HG03097 (cell line): ENCODE measurements at regions not wholly inside any gene's neighbourhood (a gene's known extent, or its start where the extent isn't known, plus 50 kb on each side); places are given as distances from the start of the nearest gene placed in this dataset.
"Not testable (repeated sequence)": the region's sequence is repeated elsewhere in the genome, so short reads cannot be mapped to it uniquely, and the experiment has no call there.

Experiments used
- ATAC-seq: cut with Tn5 transposase; IDR thresholded peaks from one replicate; pipeline ENCODE4 v1.9.1; 2021; ENCODE audit not compliant: unreplicated experiment, low FRiP score

DNA sequence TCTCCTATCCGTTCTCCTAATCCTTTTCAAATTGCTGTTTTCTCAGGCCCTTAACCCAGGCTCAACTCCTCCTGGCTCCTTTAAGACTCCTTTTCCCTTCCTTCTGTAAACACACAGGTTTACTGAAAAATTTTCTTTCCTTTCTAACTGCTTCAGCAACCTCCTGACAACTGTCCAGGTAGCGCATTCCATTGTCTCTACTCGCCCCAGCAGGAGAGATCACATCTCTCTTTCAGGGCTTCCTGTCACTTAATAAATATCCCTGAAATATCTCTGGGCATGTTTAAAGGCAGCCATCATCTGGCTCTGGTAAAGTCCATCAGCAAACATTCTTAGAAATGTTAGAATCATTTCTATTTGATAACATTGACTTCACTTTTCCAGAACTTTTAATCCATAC lies 211.2 kb upstream of the PTBP2 start:
- ATAC-seq: no peak

DNA sequence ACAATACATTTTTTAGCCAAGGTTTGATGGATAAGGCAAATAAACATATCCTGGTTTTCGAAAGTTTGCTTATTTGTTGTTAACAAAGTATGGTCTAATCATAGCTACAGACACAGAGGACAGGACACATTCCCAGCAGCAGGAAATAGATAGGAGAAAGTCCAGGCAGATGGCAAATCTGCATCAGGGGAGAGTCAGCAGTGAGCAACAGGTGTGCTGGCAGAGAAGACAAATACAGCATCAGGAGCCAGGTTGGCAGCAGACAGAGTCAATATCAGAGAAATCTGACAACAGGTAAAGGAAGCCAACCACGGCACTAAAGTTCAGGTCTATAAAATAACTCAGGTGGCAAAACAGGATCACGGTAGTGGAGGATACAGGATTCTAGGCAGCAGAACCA lies 210.7 kb upstream of the PTBP2 start:
- ATAC-seq: no peak

DNA sequence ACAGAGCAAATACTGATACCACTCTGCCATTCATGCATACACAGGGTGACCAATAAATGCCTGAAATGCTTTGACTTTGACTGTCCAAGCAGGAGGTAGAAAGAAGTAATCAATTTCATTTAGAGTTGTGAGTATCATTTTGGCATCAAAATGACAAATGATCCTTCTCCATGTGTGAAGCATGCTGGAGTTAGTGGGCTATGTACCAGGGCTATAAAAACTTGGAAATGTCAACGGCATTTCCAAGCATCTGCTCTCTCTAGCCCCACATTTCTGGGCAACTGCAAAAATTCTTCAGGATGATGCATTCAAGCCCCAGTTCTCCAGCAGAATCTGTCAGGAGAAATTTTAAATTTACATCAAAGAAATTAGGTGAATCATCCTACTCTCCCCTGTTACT lies 208.4 kb upstream of the PTBP2 start:
- ATAC-seq: no peak

DNA sequence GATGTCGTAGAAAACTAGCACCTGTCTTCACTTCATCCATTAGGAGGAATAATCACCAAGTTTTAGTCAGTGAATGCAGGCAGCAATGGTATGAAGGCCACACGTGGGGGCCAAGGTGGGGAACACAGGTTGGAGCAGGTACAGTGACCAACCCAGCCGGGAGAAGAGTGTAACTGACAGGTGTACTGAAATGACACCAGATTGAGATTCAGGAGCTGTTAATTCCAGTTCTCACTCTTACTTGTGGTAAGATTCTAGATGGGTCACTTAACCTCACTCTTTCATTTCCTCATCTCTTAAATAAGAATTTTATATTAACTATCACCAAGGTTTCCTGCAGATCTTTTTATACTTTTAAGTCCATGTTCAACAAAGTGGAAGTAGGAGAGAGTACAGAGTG lies 206.2 kb upstream of the PTBP2 start:
- peak; percentile 97 for ATAC-seq

DNA sequence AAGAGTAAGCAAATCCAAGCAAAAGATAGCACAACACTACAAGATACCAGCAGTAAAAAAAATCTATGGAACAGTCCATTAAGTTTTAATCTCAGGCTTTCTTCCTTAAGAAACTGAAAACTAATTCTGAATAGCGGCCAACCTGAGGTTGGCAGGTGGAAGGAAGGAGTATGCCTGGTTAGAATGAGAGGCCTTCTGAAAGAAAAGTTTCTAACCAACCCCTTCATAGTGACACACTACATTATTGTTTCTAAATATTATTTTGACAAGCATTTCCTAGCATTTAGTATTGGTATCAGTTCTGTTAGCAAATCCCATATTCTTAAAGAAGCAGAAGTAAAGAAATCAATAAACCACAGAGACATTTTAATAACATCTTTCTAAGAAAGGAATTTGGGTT lies 205.7 kb upstream of the PTBP2 start:
- peak; percentile 51 for ATAC-seq

DNA sequence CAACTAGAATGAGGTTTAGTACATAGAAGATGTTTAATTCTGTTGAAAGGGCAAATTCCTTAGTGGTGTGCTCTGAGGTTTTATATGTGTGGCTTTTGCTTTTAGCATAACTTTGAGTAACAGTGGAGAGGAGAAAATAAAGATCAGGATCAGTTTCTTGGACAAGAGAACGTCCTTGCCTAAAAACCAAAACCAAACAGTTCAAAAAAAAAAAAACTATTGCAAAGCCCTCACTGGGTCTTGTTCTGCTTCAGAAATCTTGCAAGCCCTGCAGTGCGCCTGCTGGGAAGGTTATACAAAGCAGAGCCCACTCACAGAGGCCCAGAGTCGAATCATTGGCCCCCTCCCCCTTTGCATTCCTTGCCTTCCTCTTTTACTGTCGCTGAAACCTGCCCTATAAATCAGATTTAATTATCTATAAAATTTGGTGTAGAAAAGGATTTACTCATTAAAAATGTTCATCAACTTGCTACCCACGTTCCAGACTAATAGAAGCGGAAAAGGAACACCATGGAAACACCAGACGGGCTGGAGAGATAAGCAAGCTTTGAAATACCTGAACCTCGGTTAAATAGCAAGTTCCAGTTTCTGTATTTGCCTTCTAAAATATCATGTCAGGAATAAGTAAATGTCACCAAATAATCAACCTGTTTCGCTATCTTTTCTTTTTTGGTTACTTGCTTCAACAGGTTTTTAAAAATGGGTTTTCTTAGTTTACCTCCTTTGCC lies 201.6 kb upstream of the PTBP2 start:
- no peak for ATAC-seq

DNA sequence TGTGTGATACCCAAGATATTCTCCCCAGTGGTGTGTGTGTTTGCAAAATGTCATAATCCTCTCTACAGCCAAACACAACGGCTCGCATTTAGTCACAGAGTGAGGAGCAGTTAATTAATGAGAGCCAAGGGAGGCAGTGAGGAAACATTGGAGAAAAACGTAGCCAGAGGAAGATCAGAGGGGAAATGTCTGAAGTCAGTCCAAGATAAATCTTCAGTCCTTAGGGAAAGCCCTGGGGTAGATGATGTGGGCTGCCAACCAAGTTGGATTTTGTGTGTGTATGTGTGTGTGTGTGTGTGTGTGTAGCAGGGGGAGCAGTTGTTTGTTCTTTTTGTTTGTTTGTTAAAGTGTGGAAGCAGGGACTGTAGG lies 201.0 kb upstream of the PTBP2 start:
- no peak for ATAC-seq

DNA sequence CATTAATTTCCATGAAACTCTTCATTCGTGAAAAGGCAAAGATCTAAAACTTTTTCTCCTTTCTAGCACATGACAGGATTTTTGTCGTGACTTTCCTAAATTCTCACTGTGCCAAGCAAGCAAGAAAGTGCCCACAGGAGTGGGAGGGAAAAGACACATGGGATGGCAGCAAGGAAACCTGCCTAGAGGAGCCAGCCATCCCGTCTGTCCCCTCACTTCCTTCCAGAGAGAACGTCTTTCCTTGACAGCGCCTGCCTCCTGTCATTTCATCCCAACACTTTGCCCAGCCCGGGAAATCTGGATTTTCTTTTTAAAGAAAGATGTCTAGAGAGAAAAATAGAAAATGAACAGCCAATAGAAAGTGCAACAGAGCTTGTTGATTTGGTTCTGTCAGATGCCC lies 200.6 kb upstream of the PTBP2 start:
- no peak for ATAC-seq

DNA sequence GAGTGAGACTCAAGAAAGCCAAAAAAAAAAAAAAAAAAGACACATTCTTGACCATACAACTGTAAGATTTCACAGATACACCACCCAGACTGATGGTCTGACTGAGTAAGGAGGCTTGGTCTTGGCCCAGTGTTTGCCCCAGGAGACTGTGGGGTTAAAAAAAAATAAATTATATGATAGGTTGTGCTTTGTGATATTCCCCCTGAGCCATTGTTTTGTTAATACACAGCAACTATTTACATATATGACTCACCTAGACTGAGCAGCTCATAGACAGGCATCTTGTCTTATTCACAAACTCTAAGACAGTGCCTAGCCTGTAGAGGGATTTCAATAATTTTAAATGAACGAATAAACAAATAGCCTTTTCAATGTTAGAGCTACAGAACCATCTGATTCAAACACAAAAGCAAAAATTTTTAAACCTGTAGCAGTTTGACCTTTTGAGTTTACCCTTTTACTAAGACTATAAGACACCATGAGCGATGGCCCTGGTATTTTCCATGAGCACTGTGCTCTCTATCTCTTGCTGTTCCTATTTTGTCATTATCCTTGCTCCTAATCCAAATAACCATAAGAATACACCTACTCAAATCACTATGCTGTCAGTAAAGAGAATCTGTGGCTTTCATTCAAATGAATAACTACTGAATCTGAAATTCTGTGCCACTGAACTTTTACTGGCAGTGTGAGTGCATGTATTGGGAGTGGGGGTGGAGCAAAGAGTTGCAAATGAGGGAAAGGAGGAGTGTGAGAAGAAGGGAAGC lies 199.4 kb upstream of the PTBP2 start:
- ATAC-seq: no peak

DNA sequence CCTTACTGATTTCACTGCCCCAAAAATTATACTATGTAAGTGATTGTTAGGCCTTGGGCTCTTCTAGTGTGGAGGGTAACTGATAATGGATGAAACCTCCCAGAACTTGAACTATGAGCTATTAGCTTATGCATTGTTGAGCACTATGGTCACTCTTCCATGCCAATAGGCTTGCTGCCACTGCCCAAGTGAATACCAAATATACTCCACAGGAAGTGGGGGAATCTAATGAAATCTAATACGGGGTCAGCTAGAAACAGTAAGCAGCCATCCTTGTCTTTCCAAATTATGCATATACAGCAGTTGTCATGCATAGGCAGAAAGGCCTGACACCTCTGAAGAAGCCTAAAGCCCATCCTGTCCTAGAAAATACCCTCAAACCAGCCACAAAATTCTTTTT lies 198.7 kb upstream of the PTBP2 start:
- peak; percentile 60 for ATAC-seq

DNA sequence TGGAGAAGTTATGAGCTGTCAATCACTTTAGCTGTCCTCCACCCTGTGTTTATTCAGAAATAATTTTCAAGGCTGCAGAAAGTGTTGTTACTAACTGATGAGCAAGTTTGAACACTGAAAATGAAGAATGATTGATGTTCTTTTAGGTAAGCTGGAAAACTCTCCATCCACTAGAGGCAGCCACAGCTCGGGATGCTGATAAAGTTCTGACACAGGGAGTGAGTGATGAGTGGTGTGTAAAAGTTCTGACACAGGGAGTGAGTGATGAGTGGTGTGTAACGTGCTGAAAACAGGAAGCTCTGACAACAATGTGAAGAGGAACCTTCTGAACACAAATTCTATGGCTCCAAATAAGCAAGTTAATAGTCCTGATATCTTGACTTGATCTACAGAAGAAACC lies 197.5 kb upstream of the PTBP2 start:
- no peak for ATAC-seq

DNA sequence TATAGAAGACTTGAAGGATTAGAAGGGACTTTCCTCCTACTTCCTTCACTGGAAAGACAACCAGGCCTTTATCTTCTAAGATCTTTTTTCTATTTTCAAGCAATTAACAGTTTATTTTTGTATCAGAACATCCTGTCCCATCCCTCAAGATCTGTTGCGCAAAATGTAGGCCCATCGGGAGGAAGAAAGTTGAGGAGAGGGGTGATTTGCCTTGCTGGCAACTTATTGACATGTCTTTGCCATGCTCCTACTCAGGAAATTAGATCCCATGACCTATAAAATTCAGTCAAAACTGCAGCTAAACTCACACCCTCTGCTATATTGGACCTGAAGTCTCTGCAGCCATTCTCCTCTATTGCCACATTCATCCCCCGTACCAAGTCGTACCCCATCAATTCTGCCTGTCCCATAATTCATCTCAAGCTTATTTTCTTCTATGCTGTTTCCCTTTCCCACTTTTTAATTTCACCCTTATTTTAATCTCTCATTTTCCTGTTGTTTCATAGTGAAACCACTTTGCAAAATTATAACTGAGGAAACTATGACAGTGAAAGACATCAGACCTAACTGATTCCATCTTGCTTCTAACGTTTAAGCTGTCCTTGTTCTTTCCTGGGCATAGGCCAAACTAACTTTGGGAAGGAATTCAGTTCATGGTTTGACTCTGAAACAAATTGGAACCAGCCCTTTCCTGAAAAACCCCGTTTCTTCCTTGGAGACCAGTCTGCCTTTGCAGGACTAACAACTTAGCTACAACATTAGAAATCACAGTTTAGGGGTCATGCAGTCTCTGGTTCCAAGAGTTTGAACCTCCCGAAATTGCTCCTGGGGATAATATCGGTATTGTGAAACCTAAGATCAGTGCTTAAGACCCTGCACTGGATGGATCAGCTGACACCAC lies 195.7 kb upstream of the PTBP2 start:
- no peak for ATAC-seq

DNA sequence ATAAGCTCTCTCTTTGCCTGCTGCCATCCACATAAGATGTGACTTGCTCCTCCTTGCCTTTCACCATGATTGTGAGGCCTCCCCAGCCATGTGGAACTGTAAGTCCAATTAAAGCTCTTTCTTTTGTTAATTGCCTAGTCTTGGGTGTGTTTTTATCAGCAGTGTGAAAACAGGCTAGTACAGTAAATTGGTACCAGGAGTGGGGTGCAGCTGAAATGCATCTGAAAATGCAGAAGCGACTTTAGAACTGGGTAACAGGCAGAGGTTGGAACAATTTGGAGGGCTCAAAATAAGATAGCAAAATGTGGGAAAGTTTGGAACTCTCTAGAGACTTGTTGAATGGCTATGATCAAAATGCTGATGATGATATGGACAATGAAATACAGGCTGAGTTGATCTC lies 192.9 kb upstream of the PTBP2 start:
- ATAC-seq: not testable (repeated sequence)

DNA sequence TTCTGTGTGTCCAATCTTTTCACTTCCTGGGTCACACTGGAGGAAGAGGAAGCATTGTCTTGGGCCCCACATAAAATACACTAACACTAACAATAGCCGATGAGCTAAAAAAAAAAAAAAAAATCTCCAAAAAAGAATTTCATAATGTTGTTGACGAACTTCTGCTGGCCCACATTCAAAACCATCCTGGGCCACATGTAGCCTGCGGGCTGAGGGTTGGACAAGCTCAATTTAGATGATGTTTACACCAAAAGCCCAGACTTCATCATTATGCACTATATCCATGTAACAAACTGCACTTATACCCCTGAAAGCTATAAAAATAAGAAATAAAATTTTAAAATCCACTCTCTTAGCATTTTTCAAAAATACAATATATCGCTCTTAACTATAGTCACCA lies 187.8 kb upstream of the PTBP2 start:
- no peak for ATAC-seq

DNA sequence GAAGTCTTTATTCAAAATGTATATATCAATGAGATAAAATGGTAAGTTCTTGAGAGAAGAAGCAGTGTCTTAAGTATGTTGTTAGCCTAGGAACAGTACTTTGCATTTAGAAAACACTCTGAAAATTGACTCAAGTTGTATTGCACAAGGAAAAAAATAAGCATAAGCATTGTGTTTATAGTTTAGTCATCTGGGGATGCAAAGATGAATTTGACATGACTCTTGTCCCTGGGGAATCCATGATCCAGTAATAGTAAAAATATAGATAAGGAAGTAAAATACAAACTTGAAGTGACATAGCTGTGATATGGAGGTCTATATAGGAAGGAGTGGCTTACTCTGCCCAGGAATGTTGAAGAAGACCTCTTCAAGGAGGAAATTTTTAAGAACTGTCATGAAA lies 185.0 kb upstream of the PTBP2 start:
- no peak for ATAC-seq

DNA sequence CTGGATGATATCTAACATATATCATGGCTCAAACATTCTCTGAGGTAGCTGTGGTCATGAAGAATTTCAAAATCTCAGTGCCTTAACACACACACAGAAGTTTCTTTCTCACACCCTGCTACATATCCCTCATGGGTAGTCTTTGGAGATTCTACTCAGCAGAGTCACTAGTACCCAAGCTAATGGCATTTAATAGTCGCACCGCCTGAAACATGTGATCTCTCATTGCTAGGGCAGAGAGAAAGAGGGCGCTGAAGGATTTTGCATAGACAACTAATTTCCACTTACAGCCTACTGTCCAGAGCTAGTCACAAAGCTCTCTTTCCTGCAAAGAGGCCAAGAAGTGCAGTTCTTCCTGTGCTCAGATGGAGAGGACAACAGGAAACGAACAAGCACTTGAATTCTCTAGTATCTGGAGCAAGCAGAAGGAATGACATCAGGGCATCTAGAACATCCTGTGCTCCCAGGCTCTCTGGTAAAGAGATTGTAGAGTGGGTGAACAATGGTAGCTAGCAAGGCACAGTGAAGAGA lies 183.4 kb upstream of the PTBP2 start:
- no peak for ATAC-seq

DNA sequence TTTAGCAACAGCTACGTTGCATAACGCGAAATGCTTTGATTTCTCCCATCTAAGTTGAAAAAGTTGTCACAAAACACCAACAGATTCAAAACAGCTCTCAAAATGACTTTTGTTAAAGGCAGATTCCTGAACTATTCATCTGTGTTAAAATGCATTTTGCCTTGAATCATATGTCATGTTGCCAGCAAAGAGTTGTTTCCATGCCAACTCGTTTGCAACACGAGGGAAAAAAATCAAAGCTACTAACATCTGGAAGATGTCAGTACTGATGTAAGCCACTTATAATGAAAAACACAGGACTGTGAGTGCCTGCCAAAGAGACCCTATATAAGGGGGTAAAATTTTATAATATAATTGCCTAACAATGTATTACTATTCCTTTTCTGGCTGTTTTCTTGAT lies 182.7 kb upstream of the PTBP2 start:
- ATAC-seq: no peak

DNA sequence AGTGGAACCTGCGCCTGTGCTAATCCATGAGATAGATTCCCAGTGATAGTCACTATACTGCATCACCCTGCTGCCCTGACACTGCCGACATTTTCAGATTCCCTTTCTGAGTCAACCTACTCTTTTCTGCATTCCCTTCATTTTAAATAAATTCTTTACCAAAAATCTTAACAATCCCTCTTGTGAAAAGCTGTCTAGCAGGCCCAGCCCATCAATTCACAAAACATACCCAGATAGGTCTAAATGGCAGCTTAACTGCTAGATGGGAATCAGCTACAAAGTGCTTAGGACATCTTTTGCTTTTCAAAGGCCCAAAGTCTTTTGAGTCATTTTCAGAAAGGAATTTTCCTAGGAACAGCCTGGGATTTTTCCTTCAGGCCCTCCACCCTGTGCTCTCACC lies 180.1 kb upstream of the PTBP2 start:
- ATAC-seq: no peak

DNA sequence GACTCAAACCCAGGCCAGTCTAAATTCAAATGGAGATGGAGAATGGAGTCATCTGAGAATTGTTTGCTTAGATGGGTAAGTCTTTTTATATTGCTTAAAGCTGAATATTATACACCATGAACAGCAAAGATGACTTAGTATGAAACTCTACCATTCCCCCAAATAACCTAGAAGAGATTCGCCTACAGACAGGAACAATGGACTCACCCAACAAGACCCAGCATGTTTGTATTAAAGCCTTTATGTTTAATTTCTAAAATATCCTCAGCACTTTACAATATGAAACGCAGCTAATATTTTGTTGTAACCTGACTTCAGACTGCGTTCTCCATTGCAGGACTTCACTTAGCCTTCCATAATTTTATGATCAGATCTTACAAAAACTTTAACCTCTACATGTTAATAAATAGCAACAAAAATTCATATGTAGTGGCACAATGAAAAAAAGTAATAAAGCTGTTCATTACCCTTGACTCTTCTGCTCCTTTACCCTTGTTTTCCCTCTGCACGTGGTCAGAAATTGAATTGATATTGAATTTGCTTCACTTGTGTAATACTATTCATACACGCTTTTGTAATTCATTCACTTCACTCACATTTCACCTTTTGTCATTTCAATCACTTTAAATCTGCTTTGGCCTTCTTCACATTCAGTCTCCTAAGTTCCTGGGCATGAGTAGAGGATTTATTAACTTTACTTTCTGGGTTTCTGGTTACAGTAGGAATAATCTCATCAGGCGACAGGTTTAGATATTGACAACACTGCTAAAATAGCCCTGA lies 177.3 kb upstream of the PTBP2 start:
- no peak for ATAC-seq

DNA sequence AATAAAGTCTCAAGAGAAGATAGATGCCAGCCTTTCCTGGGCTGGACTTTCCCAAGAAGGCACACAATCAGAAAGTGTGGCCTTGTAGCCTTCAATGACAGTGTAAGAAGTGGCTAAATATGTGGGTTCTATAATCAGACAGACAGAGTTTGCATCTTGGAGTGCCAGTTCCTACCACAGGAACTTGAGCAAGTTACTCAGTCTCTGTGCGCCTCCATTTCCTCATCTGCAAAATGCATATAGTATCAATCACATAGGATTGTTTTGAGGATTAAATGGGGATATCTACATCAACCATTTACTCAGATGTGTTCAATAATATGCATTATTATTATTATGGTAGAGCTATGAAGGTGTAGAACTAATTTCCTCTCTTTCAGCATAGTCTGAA lies 176.8 kb upstream of the PTBP2 start:
- ATAC-seq: no peak
